ENCODE measurements at regions not wholly inside any gene's neighbourhood (a gene's known extent, or its start where the extent isn't known, plus 50 kb on each side); places are given as distances from the start of the nearest gene placed in this dataset.

- H3K4me3 ChIP-seq (ENCODE audit: low read depth, low read length) = no peak overlapping the region
- TF ChIP-seq CTCF (IDR thresholded peaks at IDR 0.05; ENCODE audit: insufficient read depth, low read depth, low read length, missing control alignments) = no peak
Observed at GRCh38 chr12:116403546-116403945, 126.1 kb upstream of the MED13L start.

GRCh38 chr12:116404247-116404646 lies 126.8 kb upstream of the MED13L start:
- DNase-seq (ENCODE audit: low read depth) = no peak
- H3K4me3 ChIP-seq (ENCODE audit: low read depth, low read length) = no peak overlapping the region
- TF ChIP-seq CTCF (IDR thresholded peaks at IDR 0.05; ENCODE audit: insufficient read depth, low read depth, low read length, missing control alignments) = no peak

More at GRCh38 chr12:116403546-116403945, 126.1 kb upstream of the MED13L start:
- no peak for DNase-seq (ENCODE audit: low read depth)

DNA sequence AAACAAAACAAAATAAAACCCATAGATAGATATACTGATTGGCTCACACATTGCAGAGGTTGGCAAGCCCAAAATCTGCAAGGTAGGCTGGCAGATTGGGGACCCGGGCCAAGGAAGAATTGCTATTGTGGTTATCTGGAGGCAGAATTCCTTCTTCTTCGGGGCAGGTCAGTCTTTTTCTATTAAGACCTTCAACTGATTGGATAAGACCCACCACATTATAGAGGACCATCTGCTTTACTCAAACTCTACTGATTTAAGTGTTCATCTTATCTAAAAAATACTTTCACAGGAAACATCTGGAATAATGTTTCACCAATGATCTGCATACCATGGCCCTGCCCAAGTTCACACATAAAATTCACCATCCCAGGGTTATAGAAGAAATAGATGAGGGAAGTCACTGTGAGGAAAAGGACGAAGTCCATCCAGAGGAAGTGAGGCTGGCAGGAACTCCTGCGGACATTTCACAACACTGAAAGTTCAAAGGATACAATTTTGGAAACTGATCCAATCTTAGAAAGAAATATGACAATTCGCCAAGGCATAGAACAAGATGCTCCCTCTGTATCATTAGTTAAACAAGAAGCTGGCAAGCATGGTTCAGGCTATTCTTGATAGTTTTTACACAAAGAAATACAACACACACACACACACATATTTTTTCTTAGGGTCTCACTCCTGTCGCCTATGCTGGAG lies 127.6 kb upstream of the MED13L start:
- TF ChIP-seq CTCF (IDR thresholded peaks at IDR 0.05; ENCODE audit: insufficient read depth, low read depth, low read length, missing control alignments) = no peak
- H3K4me3 ChIP-seq (ENCODE audit: low read depth, low read length) = no peak overlapping the region
- no peak for DNase-seq (ENCODE audit: low read depth)

- peak; percentile 38 for DNase-seq (ENCODE audit: low read depth)
- H3K4me3 ChIP-seq (ENCODE audit: low read depth, low read length) = no peak overlapping the region
- no peak for TF ChIP-seq CTCF (IDR thresholded peaks at IDR 0.05; ENCODE audit: insufficient read depth, low read depth, low read length, missing control alignments)
Observed at GRCh38 chr12:116406529-116406928, 129.0 kb upstream of the MED13L start.

- TF ChIP-seq CTCF (IDR thresholded peaks at IDR 0.05; ENCODE audit: insufficient read depth, low read depth, low read length, missing control alignments) = no peak
- DNase-seq (ENCODE audit: low read depth) = no peak
Observed at GRCh38 chr12:116408489-116409250, 131.2 kb upstream of the MED13L start.

DNA sequence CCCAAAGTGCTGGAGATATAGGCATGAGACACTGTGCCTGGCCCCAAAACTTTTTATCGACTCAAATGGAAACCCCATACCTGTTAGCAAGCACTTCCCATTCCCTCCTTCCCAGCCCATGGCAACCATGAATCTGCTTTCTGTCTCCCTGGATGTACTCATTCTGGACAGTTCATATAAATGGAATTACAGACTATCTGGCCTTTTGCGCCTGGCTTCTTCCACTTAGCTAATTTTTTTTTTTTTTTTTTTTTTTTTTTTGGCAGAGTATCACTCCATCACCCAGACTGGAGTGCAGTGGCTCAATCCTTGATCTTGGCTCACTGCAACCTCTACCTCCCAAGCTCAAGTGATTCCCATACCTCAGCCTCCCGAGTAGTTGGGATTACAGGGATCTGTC lies 134.5 kb upstream of the MED13L start:
- TF ChIP-seq CTCF (IDR thresholded peaks at IDR 0.05; ENCODE audit: insufficient read depth, low read depth, low read length, missing control alignments) = no peak
- no peak overlapping the region for H3K4me3 ChIP-seq (ENCODE audit: low read depth, low read length)
- DNase-seq (ENCODE audit: low read depth) = no peak

More at GRCh38 chr12:116408489-116409250, 131.2 kb upstream of the MED13L start:
- no peak overlapping the region for H3K4me3 ChIP-seq (ENCODE audit: low read depth, low read length)

Measured in GM12865 (cell line).